PC-3 (cell line): ENCODE measurements at regions not wholly inside any gene's neighbourhood (a gene's known extent, or its start where the extent isn't known, plus 50 kb on each side); places are given as distances from the start of the nearest gene placed in this dataset.

ENCODE experiments used
- EZH2 ChIP-seq: fragments of 300-600 bp; sonication (generic); IDR thresholded peaks from one replicate; pipeline ENCODE4 v1.6.1; 2017; ENCODE audit warnings: antibody characterized with exemption, mild to moderate bottlenecking, low read length; ENCODE audit not compliant: unreplicated experiment
- EZH2phosphoT487 ChIP-seq: fragments of 300-600 bp; sonication (generic); IDR thresholded peaks from 2 replicates; pipeline ENCODE4 v1.6.1; 2018; ENCODE audit warnings: mild to moderate bottlenecking, antibody characterized with exemption, low read length, borderline replicate concordance
- TF ChIP-seq, protein P1 (sequence below): fragments of 300-600 bp; sonication (generic); conservative IDR thresholded peaks from 2 replicates; pipeline ENCODE4 v1.5.1; 2017; ENCODE audit warnings: antibody characterized with exemption, low read depth, mild to moderate bottlenecking, low read length

GRCh38 chr9:81045658-81046057, 643.7 kb downstream of the TLE1 start:
- TF ChIP-seq, protein P1, sequence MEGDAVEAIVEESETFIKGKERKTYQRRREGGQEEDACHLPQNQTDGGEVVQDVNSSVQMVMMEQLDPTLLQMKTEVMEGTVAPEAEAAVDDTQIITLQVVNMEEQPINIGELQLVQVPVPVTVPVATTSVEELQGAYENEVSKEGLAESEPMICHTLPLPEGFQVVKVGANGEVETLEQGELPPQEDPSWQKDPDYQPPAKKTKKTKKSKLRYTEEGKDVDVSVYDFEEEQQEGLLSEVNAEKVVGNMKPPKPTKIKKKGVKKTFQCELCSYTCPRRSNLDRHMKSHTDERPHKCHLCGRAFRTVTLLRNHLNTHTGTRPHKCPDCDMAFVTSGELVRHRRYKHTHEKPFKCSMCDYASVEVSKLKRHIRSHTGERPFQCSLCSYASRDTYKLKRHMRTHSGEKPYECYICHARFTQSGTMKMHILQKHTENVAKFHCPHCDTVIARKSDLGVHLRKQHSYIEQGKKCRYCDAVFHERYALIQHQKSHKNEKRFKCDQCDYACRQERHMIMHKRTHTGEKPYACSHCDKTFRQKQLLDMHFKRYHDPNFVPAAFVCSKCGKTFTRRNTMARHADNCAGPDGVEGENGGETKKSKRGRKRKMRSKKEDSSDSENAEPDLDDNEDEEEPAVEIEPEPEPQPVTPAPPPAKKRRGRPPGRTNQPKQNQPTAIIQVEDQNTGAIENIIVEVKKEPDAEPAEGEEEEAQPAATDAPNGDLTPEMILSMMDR: no peak
- TF ChIP-seq EZH2: no peak
- no peak for TF ChIP-seq EZH2phosphoT487
